ENCODE measurements at regions not wholly inside any gene's neighbourhood (a gene's known extent, or its start where the extent isn't known, plus 50 kb on each side); places are given as distances from the start of the nearest gene placed in this dataset.
"Not testable (repeated sequence)": the region's sequence is repeated elsewhere in the genome, so short reads cannot be mapped to it uniquely, and the experiment has no call there.

DNA sequence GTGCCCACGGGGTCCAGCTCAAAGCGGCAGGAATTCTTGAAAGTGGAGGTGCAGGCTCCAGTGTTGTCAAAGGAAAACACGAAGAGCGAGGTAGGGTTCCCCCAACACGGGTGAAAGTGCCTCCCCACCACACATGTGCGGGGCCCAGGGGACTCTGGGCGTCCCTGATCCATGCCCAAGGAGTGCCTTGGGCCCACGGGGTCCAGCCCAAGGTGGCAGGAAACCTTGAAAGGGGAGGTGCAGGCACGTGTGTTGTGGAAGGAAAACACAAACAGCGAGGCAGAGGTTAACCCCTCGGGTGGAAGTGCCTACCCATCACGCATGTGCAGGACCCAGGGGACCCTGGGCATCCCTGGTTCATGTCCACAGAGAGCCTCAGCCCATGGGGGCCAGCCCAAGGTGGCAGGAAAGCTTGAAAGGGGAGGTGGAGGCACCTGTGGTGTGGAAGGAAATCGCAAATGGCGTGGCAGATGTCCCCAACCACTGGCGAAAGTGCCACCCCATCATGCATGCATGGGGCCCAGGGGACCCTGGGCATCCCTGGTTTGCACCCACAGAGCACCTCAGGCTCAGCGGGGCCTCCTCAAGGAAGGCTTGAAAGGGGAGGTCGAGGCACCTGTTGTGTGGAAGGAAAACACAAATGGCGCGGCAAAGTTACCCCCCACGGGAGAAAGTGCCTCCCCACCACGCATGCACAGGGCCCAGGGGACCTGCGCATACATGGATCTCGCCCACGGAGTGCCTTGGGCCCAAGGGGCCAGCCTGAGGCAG lies 584.6 kb downstream of the ALG10 start:
- DNase-seq (ENCODE audit: low read depth), result no peak

DNA sequence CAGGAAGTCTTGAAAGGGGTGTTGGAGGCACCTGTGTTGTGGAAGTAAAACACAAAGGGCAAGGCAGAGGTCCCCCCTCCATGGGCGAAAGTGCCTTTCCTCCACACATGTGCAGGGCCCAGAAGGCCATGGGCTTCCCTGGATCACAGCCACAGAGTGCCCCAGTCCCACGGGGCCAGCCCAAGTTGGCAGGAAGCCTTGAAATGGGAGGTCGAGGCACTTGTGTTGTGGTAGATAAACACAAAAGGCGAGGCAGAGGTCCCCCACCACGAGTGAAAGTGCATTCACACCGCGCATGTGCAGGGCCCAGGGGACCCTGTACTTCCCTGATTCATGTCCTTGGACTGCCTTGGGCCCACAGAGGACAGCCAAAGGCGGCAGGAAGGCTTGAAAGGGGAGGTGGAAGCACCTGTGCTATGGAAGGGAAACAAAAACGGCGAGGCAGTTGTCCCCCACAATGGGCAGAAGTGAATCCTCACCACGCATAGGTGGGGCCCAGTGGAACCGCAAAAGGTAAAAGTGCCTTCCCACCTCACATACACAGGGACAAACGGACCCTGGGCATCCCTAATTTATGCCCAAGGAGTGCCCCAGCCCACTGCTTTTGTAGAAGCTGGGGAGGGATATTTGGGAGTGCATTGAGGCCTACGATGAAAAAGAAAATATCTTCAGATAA lies 585.4 kb downstream of the ALG10 start:
- no peak for DNase-seq (ENCODE audit: low read depth)

DNA sequence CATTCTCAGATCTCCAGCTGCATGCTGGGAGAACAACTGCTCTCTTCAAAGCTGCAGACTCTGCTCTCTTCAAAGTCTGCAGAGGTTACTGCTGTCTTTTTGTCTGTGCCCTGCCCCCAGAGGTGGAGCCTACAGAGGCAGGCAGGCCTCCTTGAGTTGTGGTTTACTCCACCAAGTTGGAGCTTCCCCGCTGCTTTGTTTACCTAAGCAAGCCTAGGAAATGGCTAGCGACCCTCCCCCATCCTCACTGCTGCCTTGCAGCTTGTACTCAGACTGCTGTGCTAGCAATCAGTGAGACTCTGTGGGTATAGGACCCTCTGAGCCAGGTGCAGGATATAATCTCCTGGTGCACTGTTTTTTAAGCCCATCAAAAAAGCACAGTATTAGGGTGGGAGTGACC lies 591.7 kb downstream of the ALG10 start:
- DNase-seq (ENCODE audit: low read depth), result not testable (repeated sequence)

DNA sequence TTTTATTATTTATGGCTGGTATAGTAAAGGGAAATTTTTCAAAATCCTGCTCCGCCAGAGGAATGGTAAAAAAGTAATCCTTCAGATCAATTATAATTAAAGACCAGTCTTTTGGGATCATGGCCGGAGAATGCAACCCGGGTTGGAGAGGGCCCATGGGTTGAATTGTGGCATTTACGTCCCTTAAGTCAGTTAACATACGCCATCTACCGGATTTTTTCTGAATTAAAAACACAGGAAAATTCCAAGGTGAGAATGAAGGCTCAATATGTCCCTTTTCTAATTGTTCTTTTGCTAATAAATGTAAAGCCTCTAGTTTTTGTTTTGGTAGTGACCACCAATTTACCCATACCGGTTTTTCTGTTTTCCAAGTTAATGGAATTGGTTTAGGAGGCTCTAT lies 602.8 kb downstream of the ALG10 start:
- no peak for DNase-seq (ENCODE audit: low read depth)

DNA sequence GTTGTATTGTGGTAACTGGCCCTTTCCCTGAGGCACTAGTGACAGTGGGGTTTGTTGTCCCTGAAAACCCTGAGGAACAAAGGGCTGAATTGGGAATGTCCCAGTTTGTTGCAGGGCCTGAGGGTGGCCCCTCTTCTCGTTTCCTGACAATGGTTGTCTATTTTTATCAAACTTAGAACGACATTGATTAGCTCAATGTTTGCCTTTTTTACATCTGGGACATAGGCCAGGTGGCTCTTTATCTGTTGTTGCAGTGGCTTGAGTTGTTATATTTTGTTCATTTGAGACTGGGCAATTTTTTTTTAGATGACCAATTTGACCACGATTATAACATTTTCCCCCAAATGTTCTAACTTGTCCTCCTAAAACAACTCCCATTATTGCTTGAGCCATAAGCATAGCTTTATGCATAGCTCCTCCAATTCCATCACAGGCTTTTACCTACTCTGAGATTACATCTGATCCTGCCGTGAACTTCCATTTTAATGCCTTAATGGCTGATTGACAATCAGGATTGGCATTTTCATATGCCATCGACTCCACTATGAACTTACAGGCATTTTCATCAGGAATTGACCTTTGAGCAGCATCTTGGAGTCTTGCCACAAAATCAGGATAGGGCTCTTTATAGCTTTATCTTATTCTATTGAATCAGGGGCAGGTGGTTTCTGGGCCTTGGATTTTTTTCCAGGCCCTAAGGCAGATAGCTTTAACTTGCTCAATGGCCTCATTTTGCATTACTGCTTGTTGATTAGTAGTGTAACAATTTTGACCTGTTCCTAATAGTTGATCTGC lies 604.3 kb downstream of the ALG10 start:
- DNase-seq (ENCODE audit: low read depth), result no peak

Measured in fibroblast of gingiva (primary cell).